A673 (cell line): ENCODE measurements at regions not wholly inside any gene's neighbourhood (a gene's known extent, or its start where the extent isn't known, plus 50 kb on each side); places are given as distances from the start of the nearest gene placed in this dataset.

Experiments used
- BruUV-seq: library from RNA; stranded (reverse); fragments of 400-500 nt; replicated peaks from 2 replicates; lab custom pipeline; 2021; lab: Mats Ljungman, UMichigan
- CTCF ChIA-PET: fragments of 300-600 bp; sonication (Branson Sonifier 250); formaldehyde crosslinking; loops from one replicate; lab custom pipeline; 2022; ENCODE audit warnings: antibody characterized with exemption; lab: Charles Lee
- POLR2A ChIA-PET: fragments of 300-600 bp; sonication (Branson Sonifier 250); formaldehyde crosslinking; loops from one replicate; lab custom pipeline; 2022; ENCODE audit warnings: antibody characterized with exemption; ENCODE audit not compliant: low non-redundant PET; lab: Charles Lee
- DNase-seq: peaks from one replicate; pipeline ENCODE4 v3.0.0-alpha.2; 2015; ENCODE audit warnings: low spot score
- H3K27ac ChIP-seq: fragments of 200-600 bp; sonication (generic); 2 replicates; pipeline ENCODE4 v1.5.1; 2016; ENCODE audit warnings: mixed run types, low read depth, mild to moderate bottlenecking, mixed read lengths, antibody characterized with exemption, low read length; ENCODE audit not compliant: poor library complexity, severe bottlenecking
- H3K27me3 ChIP-seq: fragments of 200-600 bp; sonication (generic); replicated peaks from 2 replicates; pipeline ENCODE4 v1.6.1; 2017; ENCODE audit warnings: mixed run types, low read depth, mild to moderate bottlenecking, mixed read lengths, antibody characterized with exemption, low read length; ENCODE audit not compliant: insufficient read depth, poor library complexity
- H3K36me3 ChIP-seq: fragments of 200-600 bp; sonication (generic); 2 replicates; pipeline ENCODE4 v1.6.1; 2016; ENCODE audit warnings: mixed run types, mild to moderate bottlenecking, mixed read lengths, antibody characterized with exemption, low read length; ENCODE audit not compliant: insufficient read depth, poor library complexity, severe bottlenecking
- H3K4me1 ChIP-seq: fragments of 200-600 bp; sonication (generic); 2 replicates; pipeline ENCODE4 v1.6.1; 2017; ENCODE audit warnings: mixed run types, mild to moderate bottlenecking, mixed read lengths, antibody characterized with exemption, low read length; ENCODE audit not compliant: insufficient read depth, poor library complexity, severe bottlenecking
- H3K4me3 ChIP-seq: fragments of 200-600 bp; sonication (generic); 2 replicates; pipeline ENCODE4 v1.5.1; 2016; ENCODE audit warnings: low read depth, mixed run types, mild to moderate bottlenecking, mixed read lengths, low read length; ENCODE audit not compliant: poor library complexity, severe bottlenecking
- H3K9me3 ChIP-seq: fragments of 200-600 bp; sonication (generic); 2 replicates; pipeline ENCODE4 v1.6.1; 2016; ENCODE audit warnings: mixed run types, low read depth, mild to moderate bottlenecking, mixed read lengths, antibody characterized with exemption, low read length; ENCODE audit not compliant: poor library complexity, severe bottlenecking
- CTCF ChIP-seq: fragments of 300-800, 200-600 bp; sonication (generic); conservative IDR thresholded peaks from 2 replicates; pipeline ENCODE4 v1.5.1; 2017; ENCODE audit warnings: low read depth, mild to moderate bottlenecking, antibody characterized with exemption, low read length, moderate library complexity, mixed read lengths
- EZH2 ChIP-seq: fragments of 200-600 bp; sonication (generic); IDR thresholded peaks from 2 replicates; pipeline ENCODE4 v1.6.1; 2017; ENCODE audit warnings: borderline replicate concordance, low read depth, mild to moderate bottlenecking, mixed read lengths, antibody characterized with exemption, low read length; ENCODE audit not compliant: poor library complexity, severe bottlenecking
- intact Hi-C: fragments of 100-400 bp; cut with micrococcal nuclease; formaldehyde crosslinking; loops from one replicate; pipeline ENCODE4 v1.10.0; 2022; ENCODE audit not compliant: unreplicated experiment

GRCh38 chr5:2183154-2184025 lies 300.7 kb upstream of the IRX4 start:
- TF ChIP-seq CTCF (no peak), EZH2 (no peak)
- H3K36me3 ChIP-seq = no peaks in the 10 kb centered on the region
- intact Hi-C loops = no loop called here
- POLR2A ChIA-PET = no interaction called here
- H3K4me3 ChIP-seq = no peak overlapping the region
- no peak overlapping the region for H3K27ac ChIP-seq
- no TSS peak for BruUV-seq
- DNase-seq = no peak
- H3K27me3 ChIP-seq = no peaks in the 10 kb centered on the region
- CTCF ChIA-PET = no interaction called here
- no peaks in the 10 kb centered on the region for H3K9me3 ChIP-seq
- no peaks in the 10 kb centered on the region for H3K4me1 ChIP-seq

- BruUV-seq = no TSS peak
- no peaks in the 10 kb centered on the region for H3K9me3 ChIP-seq
- POLR2A ChIA-PET = no interaction called here
- no peak overlapping the region for H3K27ac ChIP-seq
- H3K27me3 ChIP-seq = no peaks in the 10 kb centered on the region
- TF ChIP-seq CTCF (no peak), EZH2 (no peak)
- no peaks in the 10 kb centered on the region for H3K36me3 ChIP-seq
- intact Hi-C loops = no loop called here
- H3K4me1 ChIP-seq = no peaks in the 10 kb centered on the region
- no peak overlapping the region for H3K4me3 ChIP-seq
- no peak for DNase-seq
- CTCF ChIA-PET = no interaction called here
Measured at GRCh38 chr5:2182020-2182419, 299.3 kb upstream of the IRX4 start.

GRCh38 chr5:2181557-2181956 lies 298.8 kb upstream of the IRX4 start:
- ChIA-PET POLR2A (no interaction called here), CTCF (no interaction called here)
- no peaks in the 10 kb centered on the region for H3K9me3 ChIP-seq
- no peak for DNase-seq
- BruUV-seq = no TSS peak
- H3K4me1 ChIP-seq = no peaks in the 10 kb centered on the region
- H3K4me3 ChIP-seq = no peak overlapping the region
- H3K36me3 ChIP-seq = no peaks in the 10 kb centered on the region
- no peaks in the 10 kb centered on the region for H3K27me3 ChIP-seq
- no peak for TF ChIP-seq CTCF
- no peak for TF ChIP-seq EZH2
- intact Hi-C loops = no loop called here
- H3K27ac ChIP-seq = no peak overlapping the region
